ENCODE measurements at regions not wholly inside any gene's neighbourhood (a gene's known extent, or its start where the extent isn't known, plus 50 kb on each side); places are given as distances from the start of the nearest gene placed in this dataset.

GRCh38 chr10:30190577-30191552 is 131.5 kb upstream of the JCAD start:
- DNase-seq = no peak
- Histone ChIP-seq H2AK5ac (ENCODE audit: insufficient read length, low read length) (no peak overlapping the region), H3K18ac (ENCODE audit: insufficient read length, low read depth, low read length) (no peak overlapping the region), H4K20me1 (ENCODE audit: control insufficient read depth, insufficient read depth, insufficient read length) (no peaks in the 10 kb centered on the region), H3K79me1 (ENCODE audit: insufficient read depth, low read depth, low read length, poor library complexity, severe bottlenecking) (no peaks in the 10 kb centered on the region), H3K27ac (ENCODE audit: insufficient read length, low read depth, low read length) (no peak overlapping the region), H3K4me1 (ENCODE audit: insufficient read depth, low read length) (no peaks in the 10 kb centered on the region), H3K4ac (ENCODE audit: low read depth, low read length) (no peak overlapping the region), H2BK5ac (ENCODE audit: insufficient read length, low read length) (no peak overlapping the region), H3K14ac (ENCODE audit: insufficient read depth, low read length) (no peak overlapping the region; the same call in 1 of the 2 replicates), H2BK12ac (ENCODE audit: insufficient read length, low read depth, low read length) (no peak overlapping the region), H2AFZ (ENCODE audit: low read length) (no peak overlapping the region), H3K9ac (ENCODE audit: extremely low read depth, insufficient read length, low read length) (no peak overlapping the region), H3K27me3 (ENCODE audit: insufficient read depth, low read length) (no peaks in the 10 kb centered on the region), H4K5ac (ENCODE audit: insufficient read length, low read depth, low read length) (no peak overlapping the region), H3K79me2 (ENCODE audit: insufficient read depth, low read length) (no peaks in the 10 kb centered on the region), H4K91ac (ENCODE audit: insufficient read length, low read depth, low read length) (no peak overlapping the region), H3T11ph (ENCODE audit: low read length) (no peak overlapping the region), H4K8ac (replicated peaks; ENCODE audit: insufficient read length, low read depth, low read length) (no peak overlapping the region), H3K23me2 (ENCODE audit: insufficient read length, low read depth, low read length, poor library complexity, severe bottlenecking) (no peaks in the 10 kb centered on the region), H2BK120ac (ENCODE audit: low read depth, low read length, poor library complexity, severe bottlenecking) (no peak overlapping the region), H2BK20ac (ENCODE audit: low read depth, low read length, poor library complexity, severe bottlenecking) (no peak overlapping the region), H3K23ac (ENCODE audit: insufficient read length, low read depth, low read length) (no peak overlapping the region), H2BK15ac (ENCODE audit: low read depth, low read length) (no peak overlapping the region), H3K4me2 (ENCODE audit: insufficient read depth, insufficient read length, low read length) (no peak overlapping the region), H3K9me3 (ENCODE audit: control insufficient read depth, low read depth, low read length) (no peaks in the 10 kb centered on the region), H3K56ac (ENCODE audit: insufficient read length, low read depth, low read length) (no peak overlapping the region)
- Mint-ChIP-seq H3K27me3 (ENCODE audit: low read depth) (no peaks in the 10 kb centered on the region; the same call in 1 of the 2 replicates), H3K27ac (no peak overlapping the region), H3K4me1 (peaks cover 0 to 8% of the 10 kb centered on the region in 2 experiments; a peak in 3 of 4 replicates), H3K9me3 (0 out of 5 replicates have a peak, but pooled peaks cover 0 to 8% of the 10 kb centered on the region in 2 experiments), H3K36me3 (ENCODE audit: insufficient read depth in 1 of 3, low read depth in 3 of 3) (no peaks in the 10 kb centered on the region; a peak in 2 of 7 replicates), H3K4me3 (no peak overlapping the region)
- TF ChIP-seq CTCF (conservative IDR thresholded peaks at IDR 0.05) = no peak
- WGBS (ENCODE audit: extremely low coverage, insufficient read length, low lambda C conversion rate) = no CpG with 5 or more reads among the region's 14 CpGs
